Stomach (tissue), 4 donors: ENCODE measurements at regions not wholly inside any gene's neighbourhood (a gene's known extent, or its start where the extent isn't known, plus 50 kb on each side); places are given as distances from the start of the nearest gene placed in this dataset.

ENCODE experiments used
- POLR2A ChIP-seq, 4 donors: fragments of 450-650 bp; IDR thresholded peaks; one replicate each; pipeline ENCODE4 v1.6.1; 2016; ENCODE audit warnings: antibody characterized with exemption in 4 of 4, control low read depth in 2 of 4, mild to moderate bottlenecking in 1 of 4, moderate library complexity in 1 of 4
- POLR2AphosphoS5 ChIP-seq, 3 donors: sonication (generic); formaldehyde crosslinking; IDR thresholded peaks; one replicate each; pipeline ENCODE4 v1.6.1; 2016; ENCODE audit warnings: antibody characterized with exemption in 3 of 3
- TF ChIP-seq, protein P1 (sequence below), 7 experiments: fragments of 450-650 bp in 4 of 7; fragments of 200-600 bp in 3 of 7; sonication (generic) in 3 of 7; IDR thresholded peaks; one replicate each; pipeline ENCODE4 v1.5.1; 2016 to 2019; ENCODE audit warnings: antibody characterized with exemption in 7 of 7, control low read depth in 2 of 7, mild to moderate bottlenecking in 1 of 7

DNA sequence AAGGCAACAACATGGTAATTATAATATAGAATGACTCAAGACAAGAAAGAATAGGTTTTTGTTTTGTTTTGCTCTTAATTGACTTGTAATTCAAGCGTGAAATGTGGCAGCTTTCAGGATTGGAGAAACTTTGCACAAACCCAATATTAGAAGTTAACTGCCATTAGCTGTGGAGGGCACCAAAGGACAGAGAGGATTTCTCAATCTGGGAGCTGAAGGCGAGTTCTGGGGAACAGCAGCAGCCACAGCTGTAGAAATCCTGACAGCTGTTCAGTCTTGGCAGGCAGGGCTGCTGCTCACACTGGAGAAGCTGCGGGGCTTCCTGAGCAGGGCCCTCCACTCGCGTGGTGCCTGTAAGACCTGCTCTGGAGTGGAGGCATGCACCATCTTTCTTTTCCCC lies 182.2 kb upstream of the IL12A start:
- TF ChIP-seq POLR2A (IDR thresholded peaks at IDR 0.05) (no peak), POLR2AphosphoS5 (IDR thresholded peaks at IDR 0.05) (no peak)
- TF ChIP-seq, protein P1, sequence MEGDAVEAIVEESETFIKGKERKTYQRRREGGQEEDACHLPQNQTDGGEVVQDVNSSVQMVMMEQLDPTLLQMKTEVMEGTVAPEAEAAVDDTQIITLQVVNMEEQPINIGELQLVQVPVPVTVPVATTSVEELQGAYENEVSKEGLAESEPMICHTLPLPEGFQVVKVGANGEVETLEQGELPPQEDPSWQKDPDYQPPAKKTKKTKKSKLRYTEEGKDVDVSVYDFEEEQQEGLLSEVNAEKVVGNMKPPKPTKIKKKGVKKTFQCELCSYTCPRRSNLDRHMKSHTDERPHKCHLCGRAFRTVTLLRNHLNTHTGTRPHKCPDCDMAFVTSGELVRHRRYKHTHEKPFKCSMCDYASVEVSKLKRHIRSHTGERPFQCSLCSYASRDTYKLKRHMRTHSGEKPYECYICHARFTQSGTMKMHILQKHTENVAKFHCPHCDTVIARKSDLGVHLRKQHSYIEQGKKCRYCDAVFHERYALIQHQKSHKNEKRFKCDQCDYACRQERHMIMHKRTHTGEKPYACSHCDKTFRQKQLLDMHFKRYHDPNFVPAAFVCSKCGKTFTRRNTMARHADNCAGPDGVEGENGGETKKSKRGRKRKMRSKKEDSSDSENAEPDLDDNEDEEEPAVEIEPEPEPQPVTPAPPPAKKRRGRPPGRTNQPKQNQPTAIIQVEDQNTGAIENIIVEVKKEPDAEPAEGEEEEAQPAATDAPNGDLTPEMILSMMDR (IDR thresholded peaks at IDR 0.05), result no peak
